PC-3 (cell line): ENCODE measurements at regions not wholly inside any gene's neighbourhood (a gene's known extent, or its start where the extent isn't known, plus 50 kb on each side); places are given as distances from the start of the nearest gene placed in this dataset.

Experiments
- CTCF ChIP-seq: fragments of 300-600 bp; sonication (generic); conservative IDR thresholded peaks from 2 replicates; pipeline ENCODE4 v1.5.1; 2017; ENCODE audit warnings: antibody characterized with exemption, low read depth, mild to moderate bottlenecking, low read length
- EZH2 ChIP-seq: fragments of 300-600 bp; sonication (generic); IDR thresholded peaks from one replicate; pipeline ENCODE4 v1.6.1; 2017; ENCODE audit warnings: antibody characterized with exemption, mild to moderate bottlenecking, low read length; ENCODE audit not compliant: unreplicated experiment
- EZH2phosphoT487 ChIP-seq: fragments of 300-600 bp; sonication (generic); IDR thresholded peaks from 2 replicates; pipeline ENCODE4 v1.6.1; 2018; ENCODE audit warnings: mild to moderate bottlenecking, antibody characterized with exemption, low read length, borderline replicate concordance

- no peak for TF ChIP-seq EZH2
- no peak for TF ChIP-seq CTCF
- no peak for TF ChIP-seq EZH2phosphoT487
Observed at GRCh38 chrX:147847999-147848398, 63.7 kb upstream of the FMR1 start.
